SK-N-SH (cell line): ENCODE measurements at regions not wholly inside any gene's neighbourhood (a gene's known extent, or its start where the extent isn't known, plus 50 kb on each side); places are given as distances from the start of the nearest gene placed in this dataset.

Experiments used
- TF ChIP-seq, protein P1 (sequence below): fragments of 200-600 bp; sonication (generic); IDR thresholded peaks from 2 replicates; pipeline ENCODE4 v1.6.1; 2017; ENCODE audit warnings: antibody characterized with exemption, mild to moderate bottlenecking, moderate library complexity
- TF ChIP-seq, protein P2 (sequence below): IDR thresholded peaks from 2 replicates; pipeline ENCODE4 v1.4.0; 2012; ENCODE audit warnings: low read depth

DNA sequence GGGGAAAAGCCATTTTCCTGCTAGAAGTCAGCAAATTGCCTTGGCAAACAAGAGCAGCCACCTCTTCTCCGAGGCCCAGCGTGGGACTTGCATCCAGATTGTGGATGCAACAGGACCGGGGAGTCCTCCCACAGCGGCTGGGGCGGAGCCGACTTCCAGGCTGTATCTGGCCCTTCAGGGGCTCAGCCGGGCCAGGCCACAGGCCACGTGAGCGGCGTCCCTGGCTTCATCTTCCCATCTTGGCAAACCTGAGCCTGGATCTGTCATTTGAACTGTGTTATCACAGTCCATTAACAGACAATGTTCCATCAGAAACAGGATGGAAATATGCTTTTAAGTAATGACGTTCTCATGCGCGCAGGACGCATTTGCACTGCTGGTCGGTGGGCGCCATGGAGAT is 483.5 kb upstream of the SALL3 start:
- TF ChIP-seq, protein P1, sequence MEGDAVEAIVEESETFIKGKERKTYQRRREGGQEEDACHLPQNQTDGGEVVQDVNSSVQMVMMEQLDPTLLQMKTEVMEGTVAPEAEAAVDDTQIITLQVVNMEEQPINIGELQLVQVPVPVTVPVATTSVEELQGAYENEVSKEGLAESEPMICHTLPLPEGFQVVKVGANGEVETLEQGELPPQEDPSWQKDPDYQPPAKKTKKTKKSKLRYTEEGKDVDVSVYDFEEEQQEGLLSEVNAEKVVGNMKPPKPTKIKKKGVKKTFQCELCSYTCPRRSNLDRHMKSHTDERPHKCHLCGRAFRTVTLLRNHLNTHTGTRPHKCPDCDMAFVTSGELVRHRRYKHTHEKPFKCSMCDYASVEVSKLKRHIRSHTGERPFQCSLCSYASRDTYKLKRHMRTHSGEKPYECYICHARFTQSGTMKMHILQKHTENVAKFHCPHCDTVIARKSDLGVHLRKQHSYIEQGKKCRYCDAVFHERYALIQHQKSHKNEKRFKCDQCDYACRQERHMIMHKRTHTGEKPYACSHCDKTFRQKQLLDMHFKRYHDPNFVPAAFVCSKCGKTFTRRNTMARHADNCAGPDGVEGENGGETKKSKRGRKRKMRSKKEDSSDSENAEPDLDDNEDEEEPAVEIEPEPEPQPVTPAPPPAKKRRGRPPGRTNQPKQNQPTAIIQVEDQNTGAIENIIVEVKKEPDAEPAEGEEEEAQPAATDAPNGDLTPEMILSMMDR: no peak
- TF ChIP-seq, protein P2, sequence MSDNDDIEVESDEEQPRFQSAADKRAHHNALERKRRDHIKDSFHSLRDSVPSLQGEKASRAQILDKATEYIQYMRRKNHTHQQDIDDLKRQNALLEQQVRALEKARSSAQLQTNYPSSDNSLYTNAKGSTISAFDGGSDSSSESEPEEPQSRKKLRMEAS: no peak
